OCI-LY1 (cell line): ENCODE measurements at regions not wholly inside any gene's neighbourhood (a gene's known extent, or its start where the extent isn't known, plus 50 kb on each side); places are given as distances from the start of the nearest gene placed in this dataset.

ENCODE experiments used
- H2AFZ ChIP-seq: fragments of 200-600 bp; sonication (generic), shearing (Covaris generic); 2 replicates; pipeline ENCODE4 v1.6.0; 2014; ENCODE audit warnings: antibody characterized with exemption, mild to moderate bottlenecking, low read length
- H3F3A ChIP-seq: fragments of 200-600 bp; sonication (generic), shearing (Covaris generic); 2 replicates; pipeline ENCODE4 v1.6.0; 2014; ENCODE audit warnings: mild to moderate bottlenecking, antibody characterized with exemption, low read length, moderate library complexity; ENCODE audit not compliant: insufficient read depth
- H3K27ac ChIP-seq: fragments of 200-600 bp; sonication (generic); 2 replicates; pipeline ENCODE4 v1.5.1; 2014; ENCODE audit warnings: low read length, mixed run types, mild to moderate bottlenecking, low read depth; ENCODE audit not compliant: poor library complexity, severe bottlenecking
- H3K27me3 ChIP-seq: fragments of 200-600 bp; sonication (generic); 2 replicates; pipeline ENCODE4 v1.6.0; 2014; ENCODE audit warnings: antibody characterized with exemption, mild to moderate bottlenecking, low read length, moderate library complexity; ENCODE audit not compliant: insufficient read depth
- H3K36me3 ChIP-seq: fragments of 200-600 bp; sonication (generic); 2 replicates; pipeline ENCODE4 v1.6.1; 2014; ENCODE audit warnings: mild to moderate bottlenecking, antibody characterized with exemption, low read length, moderate library complexity, mixed read lengths; ENCODE audit not compliant: insufficient read depth
- H3K4me1 ChIP-seq: fragments of 200-600 bp; sonication (generic); 2 replicates; pipeline ENCODE4 v1.5.1; 2014; ENCODE audit warnings: mild to moderate bottlenecking, low read length, moderate library complexity; ENCODE audit not compliant: insufficient read depth, severe bottlenecking
- H3K4me2 ChIP-seq: fragments of 200-600 bp; sonication (generic), shearing (Covaris generic); 2 replicates; pipeline ENCODE4 v1.6.1; 2014; ENCODE audit warnings: low read length
- H3K4me3 ChIP-seq: fragments of 200-600 bp; sonication (generic); 2 replicates; pipeline ENCODE4 v1.5.1; 2014; ENCODE audit warnings: low read length, low read depth, mild to moderate bottlenecking, mixed read lengths; ENCODE audit not compliant: poor library complexity, severe bottlenecking
- H3K79me2 ChIP-seq: fragments of 200-600 bp; shearing (Covaris generic); 2 replicates; pipeline ENCODE4 v1.6.1; 2016; ENCODE audit warnings: mixed run types, low read length, mixed read lengths; ENCODE audit not compliant: insufficient read depth
- H3K9ac ChIP-seq: fragments of 200-600 bp; sonication (generic), shearing (Covaris generic); 2 replicates; pipeline ENCODE4 v1.6.1; 2014; ENCODE audit warnings: mild to moderate bottlenecking, low read length, mixed read lengths
- H3K9me2 ChIP-seq: fragments of 200-600 bp; sonication (generic), shearing (Covaris generic); 2 replicates; pipeline ENCODE4 v1.6.1; 2014; ENCODE audit warnings: low read depth, mild to moderate bottlenecking, low read length, mixed read lengths
- H3K9me3 ChIP-seq: fragments of 200-600 bp; shearing (Covaris generic); 2 replicates; pipeline ENCODE4 v1.6.1; 2014; ENCODE audit warnings: low read length, mixed read lengths
- H4K20me1 ChIP-seq: fragments of 200-600 bp; sonication (generic), shearing (Covaris generic); 2 replicates; pipeline ENCODE4 v1.6.0; 2016; ENCODE audit warnings: mild to moderate bottlenecking, low read length; ENCODE audit not compliant: insufficient read depth
- CTCF ChIP-seq: fragments of 200-600 bp; sonication (generic), shearing (Covaris generic); IDR thresholded peaks from 2 replicates; pipeline ENCODE4 v1.5.1; 2017; ENCODE audit warnings: mild to moderate bottlenecking, antibody characterized with exemption, low read length, moderate library complexity, mixed read lengths
- EZH2 ChIP-seq: fragments of 200-600 bp; sonication (generic), shearing (Covaris generic); IDR thresholded peaks from 2 replicates; pipeline ENCODE4 v1.8.0; 2017; ENCODE audit warnings: borderline replicate concordance, mixed run types, mild to moderate bottlenecking, antibody characterized with exemption, low read length, moderate library complexity, mixed read lengths

GRCh38 chr14:65981192-65981843 lies 504.9 kb upstream of the CCDC196 start:
- Histone ChIP-seq H4K20me1 (no peaks in the 10 kb centered on the region), H3K4me1 (no peaks in the 10 kb centered on the region), H3K9me3 (no peaks in the 10 kb centered on the region), H3K4me2 (no peak overlapping the region), H3F3A (no peaks in the 10 kb centered on the region), H3K79me2 (no peaks in the 10 kb centered on the region), H3K9me2 (no peaks in the 10 kb centered on the region), H2AFZ (no peak overlapping the region), H3K9ac (no peak overlapping the region), H3K27me3 (no peaks in the 10 kb centered on the region; the same call in 1 of the 2 replicates), H3K27ac (no peak overlapping the region), H3K36me3 (no peaks in the 10 kb centered on the region), H3K4me3 (no peak overlapping the region)
- TF ChIP-seq CTCF = no peak
- no peak for TF ChIP-seq EZH2

- no peaks in the 10 kb centered on the region; the same call in 1 of the 2 replicates for H3K27me3 ChIP-seq
- no peak overlapping the region for H2AFZ ChIP-seq
- H3K79me2 ChIP-seq = no peaks in the 10 kb centered on the region
- H3K4me2 ChIP-seq = no peak overlapping the region
- H3K9me2 ChIP-seq = no peaks in the 10 kb centered on the region
- H3K27ac ChIP-seq = no peak overlapping the region
- H3K9me3 ChIP-seq = no peaks in the 10 kb centered on the region
- no peak overlapping the region for H3K4me3 ChIP-seq
- TF ChIP-seq CTCF (no peak), EZH2 (no peak)
- no peaks in the 10 kb centered on the region for H3K4me1 ChIP-seq
- no peaks in the 10 kb centered on the region for H3K36me3 ChIP-seq
- no peak overlapping the region for H3K9ac ChIP-seq
- no peaks in the 10 kb centered on the region for H3F3A ChIP-seq
- H4K20me1 ChIP-seq = no peaks in the 10 kb centered on the region
Measured at GRCh38 chr14:65986041-65986440, 500.1 kb upstream of the CCDC196 start.

- Histone ChIP-seq H3K4me2 (no peak overlapping the region), H3K36me3 (no peaks in the 10 kb centered on the region), H3K79me2 (no peaks in the 10 kb centered on the region), H3F3A (no peaks in the 10 kb centered on the region), H3K9me2 (no peaks in the 10 kb centered on the region), H3K27me3 (no peaks in the 10 kb centered on the region), H3K4me1 (no peaks in the 10 kb centered on the region), H3K27ac (no peak overlapping the region), H4K20me1 (no peaks in the 10 kb centered on the region), H3K4me3 (no peak overlapping the region), H2AFZ (no peak overlapping the region), H3K9me3 (no peaks in the 10 kb centered on the region), H3K9ac (no peak overlapping the region)
- no peak for TF ChIP-seq CTCF
- no peak for TF ChIP-seq EZH2
Measured at GRCh38 chr14:65989981-65990380, 496.2 kb upstream of the CCDC196 start.
